ENCODE measurements at regions not wholly inside any gene's neighbourhood (a gene's known extent, or its start where the extent isn't known, plus 50 kb on each side); places are given as distances from the start of the nearest gene placed in this dataset.

DNA sequence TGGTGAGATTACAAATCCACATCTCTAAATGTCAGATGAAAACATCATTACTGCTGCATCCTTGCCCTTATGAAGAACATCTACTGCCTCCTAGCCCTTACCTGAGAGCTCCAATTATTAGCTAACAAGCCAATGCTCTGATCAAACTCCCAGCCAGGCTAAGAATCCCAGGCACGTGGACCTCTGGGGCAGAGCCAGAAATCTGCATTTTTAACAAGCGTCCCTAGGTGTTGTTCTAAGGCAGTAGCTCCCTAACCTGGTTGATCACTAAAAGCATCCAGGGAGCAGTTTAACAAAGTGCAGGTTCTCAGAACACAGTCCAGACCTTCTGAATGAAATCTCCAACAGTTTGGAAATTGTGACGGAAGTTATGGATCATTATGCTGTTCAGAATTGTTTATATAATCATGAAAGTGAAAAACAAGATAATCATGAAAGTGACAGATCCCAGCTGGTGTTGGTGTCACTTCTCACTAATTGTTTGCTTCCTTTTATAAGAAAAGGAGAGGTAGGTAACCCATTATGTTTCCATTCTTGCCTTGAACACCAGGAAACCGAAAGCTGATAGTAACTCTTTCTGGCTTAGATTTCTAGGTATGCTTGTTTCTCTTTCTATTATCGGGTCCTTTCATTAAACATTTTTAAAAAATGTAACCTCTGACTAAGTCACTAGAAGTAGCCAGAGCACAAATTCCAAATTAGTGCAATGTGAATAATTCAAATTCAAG, 216.5 kb upstream of the NR4A3 start:
- DNase-seq, result no peak
- Mint-ChIP-seq H3K27me3 (ENCODE audit: insufficient read depth) (peaks cover 6% of the 10 kb centered on the region), H3K36me3 (ENCODE audit: low read depth) (no peaks in the 10 kb centered on the region), H3K4me3 (no peak overlapping the region), H3K4me1 (ENCODE audit: low read depth) (no peaks in the 10 kb centered on the region), H3K9me3 (no peaks in the 10 kb centered on the region), H3K27ac (no peak overlapping the region)
- TF ChIP-seq, protein P1, sequence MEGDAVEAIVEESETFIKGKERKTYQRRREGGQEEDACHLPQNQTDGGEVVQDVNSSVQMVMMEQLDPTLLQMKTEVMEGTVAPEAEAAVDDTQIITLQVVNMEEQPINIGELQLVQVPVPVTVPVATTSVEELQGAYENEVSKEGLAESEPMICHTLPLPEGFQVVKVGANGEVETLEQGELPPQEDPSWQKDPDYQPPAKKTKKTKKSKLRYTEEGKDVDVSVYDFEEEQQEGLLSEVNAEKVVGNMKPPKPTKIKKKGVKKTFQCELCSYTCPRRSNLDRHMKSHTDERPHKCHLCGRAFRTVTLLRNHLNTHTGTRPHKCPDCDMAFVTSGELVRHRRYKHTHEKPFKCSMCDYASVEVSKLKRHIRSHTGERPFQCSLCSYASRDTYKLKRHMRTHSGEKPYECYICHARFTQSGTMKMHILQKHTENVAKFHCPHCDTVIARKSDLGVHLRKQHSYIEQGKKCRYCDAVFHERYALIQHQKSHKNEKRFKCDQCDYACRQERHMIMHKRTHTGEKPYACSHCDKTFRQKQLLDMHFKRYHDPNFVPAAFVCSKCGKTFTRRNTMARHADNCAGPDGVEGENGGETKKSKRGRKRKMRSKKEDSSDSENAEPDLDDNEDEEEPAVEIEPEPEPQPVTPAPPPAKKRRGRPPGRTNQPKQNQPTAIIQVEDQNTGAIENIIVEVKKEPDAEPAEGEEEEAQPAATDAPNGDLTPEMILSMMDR (IDR thresholded peaks at IDR 0.05), result no peak

DNA sequence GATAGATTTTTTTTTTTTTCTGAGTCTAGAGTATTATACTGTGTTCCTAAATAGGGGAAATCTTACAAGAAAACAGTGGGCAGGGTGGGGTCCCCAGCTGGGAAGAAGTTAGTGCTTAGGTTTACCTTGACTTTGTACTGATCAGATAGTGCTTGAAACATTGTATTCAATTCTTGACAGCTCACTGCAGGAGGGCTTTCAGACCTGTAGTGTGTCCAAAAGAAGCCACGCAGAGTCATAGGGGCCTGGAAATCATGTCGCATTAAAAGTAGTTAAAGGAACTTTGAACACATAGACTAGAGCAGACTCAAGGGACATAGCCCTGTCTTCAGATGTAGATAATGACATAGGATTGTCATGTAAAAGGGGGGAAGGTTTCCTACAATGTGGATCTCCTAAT, 215.4 kb upstream of the NR4A3 start:
- H3K36me3 Mint-ChIP-seq (ENCODE audit: low read depth), result no peaks in the 10 kb centered on the region
- no peak for DNase-seq
- no peaks in the 10 kb centered on the region for H3K9me3 Mint-ChIP-seq
- no peaks in the 10 kb centered on the region for H3K4me1 Mint-ChIP-seq (ENCODE audit: low read depth)
- peaks cover 6% of the 10 kb centered on the region for H3K27me3 Mint-ChIP-seq (ENCODE audit: insufficient read depth)
- no peak overlapping the region for H3K4me3 Mint-ChIP-seq
- TF ChIP-seq, protein P1 (IDR thresholded peaks at IDR 0.05), result no peak
- no peak overlapping the region for H3K27ac Mint-ChIP-seq

DNA sequence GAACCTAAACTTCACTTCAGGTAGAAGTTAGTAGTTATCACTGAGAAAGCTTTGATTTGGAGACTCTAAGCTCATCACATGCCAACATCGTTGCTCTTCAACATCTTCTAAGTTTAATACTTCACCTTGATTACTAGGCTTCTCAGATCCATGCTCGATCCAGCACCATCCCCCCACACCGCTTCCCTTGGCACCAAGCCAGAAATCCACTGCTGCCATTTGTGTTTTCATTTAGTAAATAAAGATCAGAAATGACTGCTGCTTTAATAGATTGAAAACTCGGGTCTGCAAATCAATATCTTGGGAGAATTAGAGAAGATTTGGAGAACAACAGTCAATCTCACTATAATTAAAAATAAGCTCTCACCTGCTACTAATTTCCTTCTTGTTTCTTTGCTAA, 214.7 kb upstream of the NR4A3 start:
- TF ChIP-seq, protein P1 (IDR thresholded peaks at IDR 0.05), result no peak
- no peak overlapping the region for H3K27ac Mint-ChIP-seq
- H3K4me1 Mint-ChIP-seq (ENCODE audit: low read depth), result no peaks in the 10 kb centered on the region
- no peak for DNase-seq
- no peaks in the 10 kb centered on the region for H3K9me3 Mint-ChIP-seq
- no peaks in the 10 kb centered on the region for H3K36me3 Mint-ChIP-seq (ENCODE audit: low read depth)
- H3K4me3 Mint-ChIP-seq, result no peak overlapping the region
- H3K27me3 Mint-ChIP-seq (ENCODE audit: insufficient read depth), result peaks cover 6% of the 10 kb centered on the region

DNA sequence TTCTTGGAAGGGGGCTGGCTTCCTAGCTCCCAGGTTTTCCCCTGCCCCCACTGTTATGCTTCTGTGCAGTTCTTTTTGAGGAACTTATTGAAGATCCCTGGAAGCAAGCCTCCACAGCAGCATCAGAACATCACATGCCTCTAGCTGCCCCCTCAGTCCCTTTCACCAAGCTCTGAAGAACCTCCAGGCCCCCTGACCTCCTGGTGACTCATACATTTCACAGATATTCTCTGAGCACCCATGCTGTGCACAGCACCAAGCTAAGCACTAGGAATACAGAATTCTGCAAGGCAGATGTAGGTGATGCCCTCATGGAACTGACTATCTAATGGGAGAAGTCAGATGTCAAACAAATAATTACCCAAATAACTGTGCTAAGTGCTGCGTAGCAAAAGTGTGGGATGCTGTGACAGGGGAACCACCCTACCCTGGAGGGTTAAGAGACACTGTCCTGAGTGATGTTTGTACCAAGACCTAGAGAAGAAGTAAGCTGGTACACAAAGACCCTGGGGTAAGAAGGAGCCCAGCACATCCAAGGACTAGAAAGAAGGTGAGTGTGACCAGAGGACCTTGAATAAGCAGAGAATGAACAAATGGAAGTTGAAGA, 213.7 kb upstream of the NR4A3 start:
- Mint-ChIP-seq H3K4me1 (ENCODE audit: low read depth) (no peaks in the 10 kb centered on the region), H3K9me3 (no peaks in the 10 kb centered on the region), H3K36me3 (ENCODE audit: low read depth) (no peaks in the 10 kb centered on the region), H3K4me3 (no peak overlapping the region), H3K27ac (no peak overlapping the region), H3K27me3 (ENCODE audit: insufficient read depth) (peaks cover 8% of the 10 kb centered on the region)
- DNase-seq, result no peak
- TF ChIP-seq, protein P1 (IDR thresholded peaks at IDR 0.05), result no peak

DNA sequence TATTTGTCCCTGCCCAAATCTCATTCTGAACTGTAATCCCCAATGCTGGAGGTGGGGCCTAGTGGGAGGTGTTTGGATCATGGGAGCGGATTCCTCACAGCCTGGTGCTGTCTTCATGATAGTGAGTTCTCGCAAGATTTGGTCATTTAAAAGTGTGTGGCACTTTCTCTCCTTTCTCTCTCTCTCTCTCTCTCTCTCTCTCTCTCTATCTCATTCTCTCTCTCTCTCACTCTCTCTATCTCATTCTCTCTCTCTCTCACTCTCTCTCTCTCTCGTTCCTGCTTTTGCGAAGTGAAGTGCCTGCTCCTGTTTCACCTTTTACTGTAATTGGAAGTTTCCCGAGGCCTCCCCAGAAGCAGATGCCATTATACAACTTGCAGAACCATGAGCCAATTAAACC, 207.3 kb upstream of the NR4A3 start:
- DNase-seq, result no peak
- no peak overlapping the region for H3K4me3 Mint-ChIP-seq
- peaks cover 4% of the 10 kb centered on the region for H3K27me3 Mint-ChIP-seq (ENCODE audit: insufficient read depth)
- H3K4me1 Mint-ChIP-seq (ENCODE audit: low read depth), result no peaks in the 10 kb centered on the region
- H3K36me3 Mint-ChIP-seq (ENCODE audit: low read depth), result no peaks in the 10 kb centered on the region
- H3K27ac Mint-ChIP-seq, result no peak overlapping the region
- no peaks in the 10 kb centered on the region for H3K9me3 Mint-ChIP-seq
- TF ChIP-seq, protein P1 (IDR thresholded peaks at IDR 0.05), result no peak
